HG02938 (cell line): ENCODE measurements at regions not wholly inside any gene's neighbourhood (a gene's known extent, or its start where the extent isn't known, plus 50 kb on each side); places are given as distances from the start of the nearest gene placed in this dataset.

Experiments used
- ATAC-seq: cut with Tn5 transposase; IDR thresholded peaks from one replicate; pipeline ENCODE4 v1.9.1; 2021; ENCODE audit warnings: mild to moderate bottlenecking, moderate library complexity; ENCODE audit not compliant: unreplicated experiment

GRCh38 chr4:24249972-24250371 is 334.4 kb downstream of the DHX15 start:
- no peak for ATAC-seq

- ATAC-seq = no peak
Measured at GRCh38 chr4:24248674-24249630, 335.4 kb downstream of the DHX15 start.

GRCh38 chr4:24245491-24245820 is 338.9 kb downstream of the DHX15 start:
- ATAC-seq = no peak

- no peak for ATAC-seq
Measured at GRCh38 chr4:24244663-24245490, 339.5 kb downstream of the DHX15 start.

- ATAC-seq = no peak
Measured at GRCh38 chr4:24243641-24244040, 340.7 kb downstream of the DHX15 start.

- no peak for ATAC-seq
Measured at GRCh38 chr4:24241511-24241910, 342.8 kb downstream of the DHX15 start.

GRCh38 chr4:24240655-24241054 is 343.7 kb downstream of the DHX15 start:
- ATAC-seq = no peak

GRCh38 chr4:24237709-24238108 is 346.6 kb downstream of the DHX15 start:
- ATAC-seq = no peak

GRCh38 chr4:24236532-24236931 is 346.7 kb upstream of the PPARGC1A start:
- ATAC-seq = no peak

- ATAC-seq = no peak
Measured at GRCh38 chr4:24236120-24236519, 346.3 kb upstream of the PPARGC1A start.

GRCh38 chr4:24235618-24236017 is 345.8 kb upstream of the PPARGC1A start:
- ATAC-seq = no peak

GRCh38 chr4:24234288-24234848 is 344.5 kb upstream of the PPARGC1A start:
- no peak for ATAC-seq

GRCh38 chr4:24230955-24231354 is 341.1 kb upstream of the PPARGC1A start:
- ATAC-seq = no peak

- no peak for ATAC-seq
Measured at GRCh38 chr4:24229978-24230377, 340.1 kb upstream of the PPARGC1A start.

- ATAC-seq = no peak
Measured at GRCh38 chr4:24228692-24229091, 338.8 kb upstream of the PPARGC1A start.

GRCh38 chr4:24226667-24227066 is 336.8 kb upstream of the PPARGC1A start:
- no peak for ATAC-seq

GRCh38 chr4:24226023-24226422 is 336.2 kb upstream of the PPARGC1A start:
- ATAC-seq = no peak

GRCh38 chr4:24224446-24224845 is 334.6 kb upstream of the PPARGC1A start:
- ATAC-seq = no peak

- ATAC-seq = no peak
Measured at GRCh38 chr4:24219209-24219608, 329.4 kb upstream of the PPARGC1A start.

- no peak for ATAC-seq
Measured at GRCh38 chr4:24218566-24218965, 328.7 kb upstream of the PPARGC1A start.

- no peak for ATAC-seq
Measured at GRCh38 chr4:24214796-24215195, 324.9 kb upstream of the PPARGC1A start.

GRCh38 chr4:24213961-24214360 is 324.1 kb upstream of the PPARGC1A start:
- ATAC-seq = no peak
